NCI-H1092 (cell line): ENCODE measurements at regions not wholly inside any gene's neighbourhood (a gene's known extent, or its start where the extent isn't known, plus 50 kb on each side); places are given as distances from the start of the nearest gene placed in this dataset.
"Not testable (repeated sequence)": the region's sequence is repeated elsewhere in the genome, so short reads cannot be mapped to it uniquely, and the experiment has no call there.

ENCODE experiments used
- DNase-seq: peaks from one replicate; lab custom pipeline; 2025; lab: John Stamatoyannopoulos, UW

- peak; percentile 3 for DNase-seq
Observed at GRCh38 chr5:89343666-89344065, 460.7 kb upstream of the MEF2C start.

- DNase-seq: no peak
Observed at GRCh38 chr5:89342106-89342876, 459.3 kb upstream of the MEF2C start.

- DNase-seq: no peak
Observed at GRCh38 chr5:89338935-89339334, 456.0 kb upstream of the MEF2C start.

GRCh38 chr5:89336111-89336510 lies 453.1 kb upstream of the MEF2C start:
- no peak for DNase-seq

- no peak for DNase-seq
Observed at GRCh38 chr5:89330140-89330539, 447.2 kb upstream of the MEF2C start.

GRCh38 chr5:89327608-89328007 lies 444.6 kb upstream of the MEF2C start:
- DNase-seq: no peak

- DNase-seq: no peak
Observed at GRCh38 chr5:89324990-89325389, 442.0 kb upstream of the MEF2C start.

GRCh38 chr5:89320421-89321277 lies 437.7 kb upstream of the MEF2C start:
- no peak for DNase-seq

- not testable (repeated sequence) for DNase-seq
Observed at GRCh38 chr5:89317838-89318237, 434.9 kb upstream of the MEF2C start.

GRCh38 chr5:89315286-89316100 lies 432.5 kb upstream of the MEF2C start:
- peak; percentile 44 for DNase-seq

- no peak for DNase-seq
Observed at GRCh38 chr5:89313804-89314588, 431.0 kb upstream of the MEF2C start.

GRCh38 chr5:89313044-89313443 lies 430.1 kb upstream of the MEF2C start:
- no peak for DNase-seq

- no peak for DNase-seq
Observed at GRCh38 chr5:89309268-89309667, 426.3 kb upstream of the MEF2C start.

- no peak for DNase-seq
Observed at GRCh38 chr5:89308606-89309040, 425.6 kb upstream of the MEF2C start.

- DNase-seq: no peak
Observed at GRCh38 chr5:89307972-89308371, 425.0 kb upstream of the MEF2C start.

- DNase-seq: not testable (repeated sequence)
Observed at GRCh38 chr5:89307141-89307540, 424.2 kb upstream of the MEF2C start.

GRCh38 chr5:89303033-89303480 lies 420.1 kb upstream of the MEF2C start:
- no peak for DNase-seq

GRCh38 chr5:89302102-89302891 lies 419.3 kb upstream of the MEF2C start:
- no peak for DNase-seq

- no peak for DNase-seq
Observed at GRCh38 chr5:89301321-89302025, 418.5 kb upstream of the MEF2C start.

GRCh38 chr5:89300426-89300970 lies 417.5 kb upstream of the MEF2C start:
- no peak for DNase-seq
